NCI-H526 treated with DMSO at 0.1 percent for 48 hours (cell line): ENCODE measurements at regions not wholly inside any gene's neighbourhood (a gene's known extent, or its start where the extent isn't known, plus 50 kb on each side); places are given as distances from the start of the nearest gene placed in this dataset.

Experiments
- DNase-seq: peaks from one replicate; lab custom pipeline; 2025; lab: John Stamatoyannopoulos, UW

GRCh38 chr6:91804981-91805380, 1218.1 kb upstream of the MAP3K7 start:
- no peak for DNase-seq

- DNase-seq, result no peak
Observed at GRCh38 chr6:91802431-91802830, 1215.6 kb upstream of the MAP3K7 start.

DNA sequence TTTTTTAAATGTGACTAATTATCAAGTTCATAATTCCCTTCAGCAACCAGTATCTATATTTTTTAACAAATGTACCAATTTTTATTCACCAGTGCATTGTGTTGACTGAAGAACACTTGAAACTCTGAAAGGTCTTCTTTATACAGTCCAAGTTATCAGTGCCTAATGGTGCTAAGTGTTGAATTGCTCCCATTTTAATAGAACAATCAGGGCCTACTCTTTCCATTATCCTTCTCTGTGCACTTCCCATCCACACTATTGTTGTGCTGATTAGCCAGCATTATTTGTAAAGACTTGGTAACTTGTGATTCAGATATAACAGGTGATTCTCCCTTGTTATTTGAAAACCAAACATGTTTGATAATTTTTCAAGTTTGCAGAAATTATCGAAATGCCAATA, 1209.7 kb upstream of the MAP3K7 start:
- DNase-seq, result no peak

- no peak for DNase-seq
Observed at GRCh38 chr6:91788501-91788900, 1201.6 kb upstream of the MAP3K7 start.

- no peak for DNase-seq
Observed at GRCh38 chr6:91786474-91787184, 1199.8 kb upstream of the MAP3K7 start.

DNA sequence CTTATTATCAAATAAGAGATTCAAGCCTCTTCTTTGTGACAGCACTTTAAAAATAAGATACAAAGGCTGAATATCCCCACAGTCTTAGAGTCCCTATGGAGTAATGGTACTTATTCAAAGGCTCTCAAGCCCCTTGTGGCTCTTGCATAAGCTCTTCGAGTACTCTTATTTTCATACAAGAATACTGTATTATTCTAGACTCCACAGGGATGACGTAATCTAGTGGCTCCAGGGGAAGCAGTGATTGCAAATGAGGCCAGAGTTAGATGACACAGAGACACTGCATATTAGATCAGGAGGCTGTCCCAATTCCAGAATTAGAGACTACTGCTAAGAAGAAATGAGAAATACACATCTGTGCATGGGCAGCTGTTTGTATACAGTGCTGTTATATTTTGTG, 1195.9 kb upstream of the MAP3K7 start:
- DNase-seq, result no peak

- peak; percentile 3 for DNase-seq
Observed at GRCh38 chr6:91781946-91782345, 1195.1 kb upstream of the MAP3K7 start.

GRCh38 chr6:91780270-91780669, 1193.4 kb upstream of the MAP3K7 start:
- no peak for DNase-seq

DNA sequence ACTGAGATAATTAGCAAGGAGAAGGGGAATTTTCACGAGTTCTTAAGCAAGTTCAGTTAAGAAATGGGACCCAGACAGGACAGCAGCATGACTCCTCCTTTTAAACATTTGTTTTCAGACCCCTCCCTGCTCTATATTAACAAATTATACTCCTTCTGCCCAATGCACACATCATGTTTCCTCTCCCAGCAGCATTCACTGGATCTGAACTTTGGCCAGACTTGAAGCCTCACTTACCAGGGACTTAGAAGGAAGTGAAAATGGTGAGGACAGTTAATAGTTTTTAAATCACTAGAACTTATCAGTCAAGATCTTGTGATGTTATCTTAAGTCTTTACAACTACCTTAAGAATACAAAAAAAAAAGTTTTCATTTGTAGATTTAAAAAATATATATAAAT, 1174.7 kb upstream of the MAP3K7 start:
- DNase-seq, result no peak

DNA sequence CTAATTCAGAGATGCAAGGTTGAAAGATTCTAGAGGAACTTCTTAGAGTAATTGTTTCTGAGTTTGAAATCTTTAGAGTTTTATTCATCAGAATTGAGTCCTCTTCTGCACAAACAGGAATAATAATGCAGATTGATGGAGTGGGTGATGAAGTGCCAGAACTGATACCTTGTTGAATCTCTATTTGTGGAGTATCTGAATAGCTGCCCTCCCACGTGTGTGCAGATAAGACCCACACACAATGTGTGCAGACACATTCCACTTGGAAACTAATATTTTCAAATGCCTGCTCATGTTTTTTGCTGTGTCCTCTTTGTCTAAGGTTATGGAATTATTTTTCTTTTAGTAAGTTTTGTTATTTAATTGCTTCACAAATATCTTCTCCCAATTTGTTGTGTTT, 1167.8 kb upstream of the MAP3K7 start:
- DNase-seq, result no peak

DNA sequence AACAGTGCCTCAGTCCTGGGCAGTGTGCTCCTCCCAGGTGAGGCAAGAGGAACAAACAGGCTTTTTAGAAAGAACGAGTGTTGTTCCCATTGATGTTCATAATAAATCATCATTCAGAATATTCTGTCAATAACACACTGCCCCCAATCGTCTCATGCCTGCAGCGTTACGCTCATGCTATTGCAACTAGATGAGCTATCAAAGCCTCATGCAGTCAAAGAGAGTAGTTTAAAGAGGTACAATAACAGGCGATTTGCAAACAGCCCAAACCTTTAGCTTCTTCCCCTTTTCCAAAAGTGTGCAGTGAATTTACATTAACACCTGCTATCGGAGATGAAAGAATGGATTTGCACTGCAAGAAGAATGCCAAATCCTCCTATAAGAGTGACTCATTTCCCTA, 1164.7 kb upstream of the MAP3K7 start:
- no peak for DNase-seq

DNA sequence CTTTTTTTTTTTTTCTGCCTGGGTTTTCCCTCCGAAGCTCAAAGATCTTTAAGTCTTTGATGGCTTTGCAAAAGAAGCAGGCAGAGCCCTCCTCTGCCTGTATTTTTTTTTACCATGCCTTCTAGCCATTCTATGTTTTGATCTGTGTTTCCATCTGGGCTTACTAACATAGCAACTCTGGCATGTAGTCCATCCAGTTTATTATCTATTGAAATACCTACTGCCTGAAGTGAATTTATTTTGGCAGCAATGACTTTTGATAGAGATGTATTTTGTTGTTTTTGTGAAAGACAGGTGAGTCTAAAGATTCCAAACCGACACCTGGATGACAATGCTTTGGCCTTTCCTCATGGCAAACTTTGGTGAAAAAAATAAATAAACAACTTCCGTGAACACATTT, 1157.7 kb upstream of the MAP3K7 start:
- DNase-seq, result no peak

DNA sequence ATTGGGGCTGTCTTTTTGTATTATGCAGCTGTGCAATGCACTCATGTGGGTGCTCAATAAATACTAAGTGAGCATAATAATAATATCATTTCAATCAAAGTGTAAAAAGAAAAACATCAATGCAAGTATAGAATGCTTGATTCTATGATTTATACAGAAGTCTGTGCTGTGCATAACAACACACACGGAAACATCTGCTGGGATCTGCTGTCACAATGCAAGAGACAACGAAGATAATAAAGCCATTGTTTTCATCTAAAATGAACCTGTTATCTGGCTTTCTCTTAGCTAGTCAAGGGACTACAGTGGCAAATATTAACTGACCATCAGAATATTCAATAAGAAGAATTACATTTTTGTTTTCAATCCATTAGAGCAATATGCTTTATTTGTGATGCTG, 1156.9 kb upstream of the MAP3K7 start:
- peak; percentile 44 for DNase-seq

- no peak for DNase-seq
Observed at GRCh38 chr6:91731939-91732338, 1145.1 kb upstream of the MAP3K7 start.

- DNase-seq, result no peak
Observed at GRCh38 chr6:91730710-91731109, 1143.8 kb upstream of the MAP3K7 start.

DNA sequence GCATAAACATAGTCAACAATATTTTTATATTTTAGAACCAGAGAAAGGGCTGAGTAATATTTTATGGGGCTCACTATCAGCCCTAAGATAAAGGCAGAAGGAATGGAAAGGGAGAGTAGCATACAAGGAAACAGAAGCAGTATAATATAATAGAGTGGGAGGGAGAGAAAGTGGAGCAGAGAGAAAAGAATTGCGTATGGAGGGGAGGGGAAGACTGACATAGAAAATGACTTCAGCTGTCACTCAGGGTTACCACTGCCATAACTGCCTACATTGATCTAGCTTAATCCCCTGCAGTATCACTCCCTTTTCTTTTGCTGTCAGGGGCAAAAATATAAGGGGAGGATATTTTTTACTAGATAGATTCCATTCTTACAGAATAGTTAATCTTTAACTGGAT, 1133.5 kb upstream of the MAP3K7 start:
- no peak for DNase-seq

- DNase-seq, result no peak
Observed at GRCh38 chr6:91719414-91719813, 1132.5 kb upstream of the MAP3K7 start.

DNA sequence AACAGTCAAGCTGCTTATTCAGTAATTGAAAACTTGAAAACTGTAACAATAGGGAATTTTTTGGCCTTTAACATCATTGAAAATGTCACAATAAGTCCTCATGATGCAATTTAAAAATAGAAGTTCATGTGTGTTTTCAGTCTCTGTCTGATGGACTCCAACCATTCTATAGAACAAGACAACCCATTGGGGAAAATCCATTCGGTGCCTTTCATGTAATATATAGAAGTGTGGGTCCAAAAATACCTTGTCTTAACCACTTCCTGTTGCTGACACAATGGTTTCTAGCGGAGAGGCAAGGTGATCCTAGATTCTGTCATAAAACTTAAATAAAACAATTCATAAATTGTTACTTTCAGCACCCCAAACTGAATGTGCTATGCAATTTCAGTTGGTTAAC, 1131.3 kb upstream of the MAP3K7 start:
- DNase-seq, result no peak

DNA sequence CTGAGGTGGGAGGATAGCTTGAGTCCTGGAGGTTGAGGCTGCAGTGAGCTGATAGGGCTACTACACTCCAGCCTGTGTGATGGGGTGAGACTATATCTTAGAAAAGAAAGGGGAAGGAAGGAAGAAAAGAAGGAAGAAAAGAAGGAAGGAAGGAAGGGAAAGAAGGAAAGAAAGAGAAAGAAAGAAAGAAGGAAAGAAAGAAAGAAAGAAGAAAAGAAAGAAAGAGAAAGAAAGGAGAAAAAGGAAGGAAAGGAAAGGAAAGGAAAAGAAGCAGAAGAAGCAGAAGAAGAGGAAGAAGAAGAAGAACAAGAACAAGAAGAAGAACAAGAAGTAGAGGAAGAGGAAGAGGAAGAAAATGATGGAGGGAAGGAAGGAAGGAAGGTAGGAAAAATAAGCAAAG, 1130.2 kb upstream of the MAP3K7 start:
- DNase-seq, result no peak

- no peak for DNase-seq
Observed at GRCh38 chr6:91716361-91716760, 1129.5 kb upstream of the MAP3K7 start.

- DNase-seq, result no peak
Observed at GRCh38 chr6:91715171-91715805, 1128.4 kb upstream of the MAP3K7 start.

GRCh38 chr6:91713911-91714310, 1127.0 kb upstream of the MAP3K7 start:
- no peak for DNase-seq

GRCh38 chr6:91711518-91711917, 1124.6 kb upstream of the MAP3K7 start:
- no peak for DNase-seq

- DNase-seq, result no peak
Observed at GRCh38 chr6:91710342-91710741, 1123.5 kb upstream of the MAP3K7 start.
